ENCODE measurements at regions not wholly inside any gene's neighbourhood (a gene's known extent, or its start where the extent isn't known, plus 50 kb on each side); places are given as distances from the start of the nearest gene placed in this dataset.

DNA sequence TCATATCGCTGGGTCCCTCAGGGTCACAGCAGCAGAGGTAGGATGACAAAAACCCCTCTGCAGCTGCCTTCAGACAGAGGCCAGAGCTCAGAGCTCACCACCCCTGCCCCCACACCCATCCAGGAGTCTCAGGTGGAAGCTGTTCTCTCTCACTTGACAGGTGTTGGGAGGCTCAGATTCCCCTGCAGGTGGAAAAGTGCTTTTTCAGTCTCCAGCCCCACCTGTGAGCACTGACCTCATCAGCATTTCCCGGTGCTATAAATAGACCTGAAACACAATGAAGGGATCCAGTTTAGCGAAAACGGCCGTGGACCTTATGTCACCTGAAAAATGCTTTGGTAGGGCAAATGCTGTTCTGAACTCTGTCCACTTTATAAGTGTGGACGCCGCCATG lies 254.9 kb downstream of the NDUFA10 start:
- no peaks in the 10 kb centered on the region for H3K27me3 ChIP-seq (ENCODE audit: insufficient read depth, poor library complexity, severe bottlenecking)
- H3K4me3 ChIP-seq (replicated peaks; ENCODE audit: insufficient read depth, low read length) = no peak overlapping the region
- no peak overlapping the region for H3K27ac ChIP-seq (replicated peaks)
- TF ChIP-seq, protein P1, sequence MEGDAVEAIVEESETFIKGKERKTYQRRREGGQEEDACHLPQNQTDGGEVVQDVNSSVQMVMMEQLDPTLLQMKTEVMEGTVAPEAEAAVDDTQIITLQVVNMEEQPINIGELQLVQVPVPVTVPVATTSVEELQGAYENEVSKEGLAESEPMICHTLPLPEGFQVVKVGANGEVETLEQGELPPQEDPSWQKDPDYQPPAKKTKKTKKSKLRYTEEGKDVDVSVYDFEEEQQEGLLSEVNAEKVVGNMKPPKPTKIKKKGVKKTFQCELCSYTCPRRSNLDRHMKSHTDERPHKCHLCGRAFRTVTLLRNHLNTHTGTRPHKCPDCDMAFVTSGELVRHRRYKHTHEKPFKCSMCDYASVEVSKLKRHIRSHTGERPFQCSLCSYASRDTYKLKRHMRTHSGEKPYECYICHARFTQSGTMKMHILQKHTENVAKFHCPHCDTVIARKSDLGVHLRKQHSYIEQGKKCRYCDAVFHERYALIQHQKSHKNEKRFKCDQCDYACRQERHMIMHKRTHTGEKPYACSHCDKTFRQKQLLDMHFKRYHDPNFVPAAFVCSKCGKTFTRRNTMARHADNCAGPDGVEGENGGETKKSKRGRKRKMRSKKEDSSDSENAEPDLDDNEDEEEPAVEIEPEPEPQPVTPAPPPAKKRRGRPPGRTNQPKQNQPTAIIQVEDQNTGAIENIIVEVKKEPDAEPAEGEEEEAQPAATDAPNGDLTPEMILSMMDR (IDR thresholded peaks at IDR 0.05; ENCODE audit: insufficient read depth, low read length) = no peak
- no peak for TF ChIP-seq POLR2AphosphoS5 (IDR thresholded peaks at IDR 0.05; ENCODE audit: low read depth)
- no peak for TF ChIP-seq GABPA (IDR thresholded peaks at IDR 0.05; ENCODE audit: low read depth)
- TF ChIP-seq, protein P2, sequence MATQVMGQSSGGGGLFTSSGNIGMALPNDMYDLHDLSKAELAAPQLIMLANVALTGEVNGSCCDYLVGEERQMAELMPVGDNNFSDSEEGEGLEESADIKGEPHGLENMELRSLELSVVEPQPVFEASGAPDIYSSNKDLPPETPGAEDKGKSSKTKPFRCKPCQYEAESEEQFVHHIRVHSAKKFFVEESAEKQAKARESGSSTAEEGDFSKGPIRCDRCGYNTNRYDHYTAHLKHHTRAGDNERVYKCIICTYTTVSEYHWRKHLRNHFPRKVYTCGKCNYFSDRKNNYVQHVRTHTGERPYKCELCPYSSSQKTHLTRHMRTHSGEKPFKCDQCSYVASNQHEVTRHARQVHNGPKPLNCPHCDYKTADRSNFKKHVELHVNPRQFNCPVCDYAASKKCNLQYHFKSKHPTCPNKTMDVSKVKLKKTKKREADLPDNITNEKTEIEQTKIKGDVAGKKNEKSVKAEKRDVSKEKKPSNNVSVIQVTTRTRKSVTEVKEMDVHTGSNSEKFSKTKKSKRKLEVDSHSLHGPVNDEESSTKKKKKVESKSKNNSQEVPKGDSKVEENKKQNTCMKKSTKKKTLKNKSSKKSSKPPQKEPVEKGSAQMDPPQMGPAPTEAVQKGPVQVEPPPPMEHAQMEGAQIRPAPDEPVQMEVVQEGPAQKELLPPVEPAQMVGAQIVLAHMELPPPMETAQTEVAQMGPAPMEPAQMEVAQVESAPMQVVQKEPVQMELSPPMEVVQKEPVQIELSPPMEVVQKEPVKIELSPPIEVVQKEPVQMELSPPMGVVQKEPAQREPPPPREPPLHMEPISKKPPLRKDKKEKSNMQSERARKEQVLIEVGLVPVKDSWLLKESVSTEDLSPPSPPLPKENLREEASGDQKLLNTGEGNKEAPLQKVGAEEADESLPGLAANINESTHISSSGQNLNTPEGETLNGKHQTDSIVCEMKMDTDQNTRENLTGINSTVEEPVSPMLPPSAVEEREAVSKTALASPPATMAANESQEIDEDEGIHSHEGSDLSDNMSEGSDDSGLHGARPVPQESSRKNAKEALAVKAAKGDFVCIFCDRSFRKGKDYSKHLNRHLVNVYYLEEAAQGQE (IDR thresholded peaks at IDR 0.05; ENCODE audit: insufficient replicate concordance, low read depth) = no peak
- no peak for TF ChIP-seq SPI1 (IDR thresholded peaks at IDR 0.05; ENCODE audit: borderline replicate concordance, low read depth)
- no peak for DNase-seq (ENCODE audit: low read depth in 1 of 2, low spot score in 1 of 2)

- TF ChIP-seq GABPA (IDR thresholded peaks at IDR 0.05; ENCODE audit: low read depth) (no peak), SPI1 (IDR thresholded peaks at IDR 0.05; ENCODE audit: borderline replicate concordance, low read depth) (no peak), POLR2AphosphoS5 (IDR thresholded peaks at IDR 0.05; ENCODE audit: low read depth) (no peak)
- TF ChIP-seq, protein P1 (IDR thresholded peaks at IDR 0.05; ENCODE audit: insufficient read depth, low read length) = no peak
- TF ChIP-seq, protein P2 (IDR thresholded peaks at IDR 0.05; ENCODE audit: insufficient replicate concordance, low read depth) = no peak
- H3K27me3 ChIP-seq (ENCODE audit: insufficient read depth, poor library complexity, severe bottlenecking) = no peaks in the 10 kb centered on the region
- DNase-seq (ENCODE audit: low read depth in 1 of 2, low spot score in 1 of 2) = no peak
- H3K4me3 ChIP-seq (replicated peaks; ENCODE audit: insufficient read depth, low read length) = no peak overlapping the region
- no peak overlapping the region for H3K27ac ChIP-seq (replicated peaks)
Measured at GRCh38 chr2:239769554-239770245, 255.4 kb downstream of the NDUFA10 start.

GRCh38 chr2:239768907-239769553 lies 256.1 kb downstream of the NDUFA10 start:
- Histone ChIP-seq H3K4me3 (replicated peaks; ENCODE audit: insufficient read depth, low read length) (no peak overlapping the region), H3K27ac (replicated peaks) (no peak overlapping the region), H3K27me3 (ENCODE audit: insufficient read depth, poor library complexity, severe bottlenecking) (no peaks in the 10 kb centered on the region)
- TF ChIP-seq SPI1 (IDR thresholded peaks at IDR 0.05; ENCODE audit: borderline replicate concordance, low read depth) (no peak), POLR2AphosphoS5 (IDR thresholded peaks at IDR 0.05; ENCODE audit: low read depth) (no peak), GABPA (IDR thresholded peaks at IDR 0.05; ENCODE audit: low read depth) (no peak)
- TF ChIP-seq, protein P2 (IDR thresholded peaks at IDR 0.05; ENCODE audit: insufficient replicate concordance, low read depth) = no peak
- TF ChIP-seq, protein P1 (IDR thresholded peaks at IDR 0.05; ENCODE audit: insufficient read depth, low read length) = no peak
- DNase-seq (ENCODE audit: low read depth in 1 of 2, low spot score in 1 of 2) = no peak
